Muscle of leg (tissue), 3 donors: ENCODE measurements at regions not wholly inside any gene's neighbourhood (a gene's known extent, or its start where the extent isn't known, plus 50 kb on each side); places are given as distances from the start of the nearest gene placed in this dataset.

Experiments
- DNase-seq: peaks from one replicate; pipeline ENCODE4 v3.0.0; 2013
- H3K27ac ChIP-seq: one replicate; pipeline ENCODE4 v1.5.1; 2013; ENCODE audit warnings: mild to moderate bottlenecking, low read length, control low read depth
- H3K27me3 ChIP-seq: one replicate; pipeline ENCODE4 v1.6.1; 2013; ENCODE audit warnings: low read length; ENCODE audit not compliant: control insufficient read depth, insufficient read depth
- H3K36me3 ChIP-seq: one replicate; pipeline ENCODE4 v1.6.1; 2013; ENCODE audit warnings: low read length; ENCODE audit not compliant: control insufficient read depth, insufficient read depth
- H3K4me1 ChIP-seq: one replicate; pipeline ENCODE4 v1.6.1; 2013; ENCODE audit warnings: low read length; ENCODE audit not compliant: control insufficient read depth, insufficient read depth
- H3K4me3 ChIP-seq: one replicate; pipeline ENCODE4 v1.5.1; 2013; ENCODE audit warnings: low read length, control low read depth
- H3K9me3 ChIP-seq: replicated peaks from 2 replicates; pipeline ENCODE4 v1.6.1; 2013; ENCODE audit warnings: low read depth, low read length; ENCODE audit not compliant: control insufficient read depth
- whole genome bisulfite sequencing: methylation state at CpG from one replicate; pipeline ENCODE4 v1.1.5; 2013; ENCODE audit warnings: missing lambda C conversion rate; ENCODE audit not compliant: insufficient coverage; 5-methylcytosine and 5-hydroxymethylcytosine counted together

GRCh38 chr2:64704161-64704560 lies 50.4 kb upstream of the SERTAD2 start:
- no peak overlapping the region for H3K4me3 ChIP-seq
- no peak for DNase-seq
- no peak overlapping the region for H3K27ac ChIP-seq
- no CpG with 5 or more reads among the region's 4 CpGs for WGBS
- no peaks in the 10 kb centered on the region for H3K36me3 ChIP-seq
- no peaks in the 10 kb centered on the region for H3K27me3 ChIP-seq
- H3K4me1 ChIP-seq = no peaks in the 10 kb centered on the region
- no peaks in the 10 kb centered on the region for H3K9me3 ChIP-seq

- Histone ChIP-seq H3K36me3 (no peaks in the 10 kb centered on the region), H3K9me3 (no peaks in the 10 kb centered on the region), H3K27ac (no peak overlapping the region), H3K27me3 (no peaks in the 10 kb centered on the region), H3K4me3 (no peak overlapping the region), H3K4me1 (no peaks in the 10 kb centered on the region)
- DNase-seq = no peak
- no CpG with 5 or more reads among the region's 1 CpG for WGBS
These were observed 51.3 kb upstream of the SERTAD2 start for GRCh38 chr2:64704996-64705395.

- no CpG with 5 or more reads among the region's 2 CpGs for WGBS
- Histone ChIP-seq H3K4me3 (no peak overlapping the region), H3K27ac (no peak overlapping the region), H3K9me3 (no peaks in the 10 kb centered on the region), H3K4me1 (no peaks in the 10 kb centered on the region), H3K27me3 (no peaks in the 10 kb centered on the region), H3K36me3 (no peaks in the 10 kb centered on the region)
- no peak for DNase-seq
These were observed 53.6 kb upstream of the SERTAD2 start for GRCh38 chr2:64707276-64707675.

- no peaks in the 10 kb centered on the region for H3K4me1 ChIP-seq
- H3K27me3 ChIP-seq = no peaks in the 10 kb centered on the region
- H3K4me3 ChIP-seq = no peak overlapping the region
- no peak overlapping the region for H3K27ac ChIP-seq
- DNase-seq = no peak
- WGBS = 31% methylated on average over 2 of the region's 3 CpGs
- no peaks in the 10 kb centered on the region for H3K9me3 ChIP-seq
- no peaks in the 10 kb centered on the region for H3K36me3 ChIP-seq
These were observed 55.1 kb upstream of the SERTAD2 start for GRCh38 chr2:64708829-64709228.

GRCh38 chr2:64711252-64711800 lies 57.6 kb upstream of the SERTAD2 start:
- H3K4me3 ChIP-seq = no peak overlapping the region
- WGBS = no CpG with 5 or more reads among the region's 7 CpGs
- H3K27me3 ChIP-seq = no peaks in the 10 kb centered on the region
- peak; percentile 57 for DNase-seq
- H3K9me3 ChIP-seq = no peaks in the 10 kb centered on the region
- H3K27ac ChIP-seq = no peak overlapping the region
- H3K36me3 ChIP-seq = no peaks in the 10 kb centered on the region
- H3K4me1 ChIP-seq = no peaks in the 10 kb centered on the region

- Histone ChIP-seq H3K27ac (no peak overlapping the region), H3K4me1 (no peaks in the 10 kb centered on the region), H3K9me3 (no peaks in the 10 kb centered on the region), H3K4me3 (no peak overlapping the region), H3K27me3 (no peaks in the 10 kb centered on the region), H3K36me3 (no peaks in the 10 kb centered on the region)
- no CpG with 5 or more reads among the region's 2 CpGs for WGBS
- DNase-seq = no peak
These were observed 60.0 kb upstream of the SERTAD2 start for GRCh38 chr2:64713686-64714085.

- Histone ChIP-seq H3K27me3 (no peaks in the 10 kb centered on the region), H3K4me1 (no peaks in the 10 kb centered on the region), H3K9me3 (no peaks in the 10 kb centered on the region), H3K4me3 (no peak overlapping the region), H3K27ac (no peak overlapping the region), H3K36me3 (no peaks in the 10 kb centered on the region)
- DNase-seq = no peak
- WGBS = 82% methylated on average over 5 of the region's 7 CpGs
These were observed 62.9 kb upstream of the SERTAD2 start for GRCh38 chr2:64716569-64716968.

- Histone ChIP-seq H3K36me3 (no peaks in the 10 kb centered on the region), H3K9me3 (no peaks in the 10 kb centered on the region)
- 82% methylated on average over 3 of the region's 4 CpGs for WGBS
These were observed 64.7 kb upstream of the SERTAD2 start for GRCh38 chr2:64718250-64718885.

GRCh38 chr2:64720535-64721319 lies 67.0 kb upstream of the SERTAD2 start:
- Histone ChIP-seq H3K9me3 (no peaks in the 10 kb centered on the region), H3K27ac (no peak overlapping the region), H3K36me3 (no peaks in the 10 kb centered on the region), H3K27me3 (no peaks in the 10 kb centered on the region), H3K4me1 (no peaks in the 10 kb centered on the region), H3K4me3 (no peak overlapping the region)
- no peak for DNase-seq
- no CpG with 5 or more reads among the region's 5 CpGs for WGBS

More at GRCh38 chr2:64718250-64718885, 64.7 kb upstream of the SERTAD2 start:
- Histone ChIP-seq H3K27ac (no peak overlapping the region), H3K4me3 (no peak overlapping the region), H3K27me3 (no peaks in the 10 kb centered on the region), H3K4me1 (no peaks in the 10 kb centered on the region)
- peak; percentile 8 for DNase-seq

GRCh38 chr2:64721320-64721623 lies 67.6 kb upstream of the SERTAD2 start:
- DNase-seq = no peak
- no peak overlapping the region for H3K4me3 ChIP-seq
- 90% methylated on average over 1 of the region's 5 CpGs for WGBS
- H3K9me3 ChIP-seq = no peaks in the 10 kb centered on the region
- H3K27me3 ChIP-seq = no peaks in the 10 kb centered on the region
- no peaks in the 10 kb centered on the region for H3K4me1 ChIP-seq
- H3K27ac ChIP-seq = no peak overlapping the region
- H3K36me3 ChIP-seq = no peaks in the 10 kb centered on the region
